HG03280 (cell line): ENCODE measurements at regions not wholly inside any gene's neighbourhood (a gene's known extent, or its start where the extent isn't known, plus 50 kb on each side); places are given as distances from the start of the nearest gene placed in this dataset.
"Not testable (repeated sequence)": the region's sequence is repeated elsewhere in the genome, so short reads cannot be mapped to it uniquely, and the experiment has no call there.

Source experiments
- ATAC-seq: cut with Tn5 transposase; IDR thresholded peaks from one replicate; pipeline ENCODE4 v1.9.1; 2021; ENCODE audit warnings: mild to moderate bottlenecking, moderate library complexity; ENCODE audit not compliant: unreplicated experiment

- no peak for ATAC-seq
These were observed 366.5 kb downstream of the ZNF674 start for GRCh38 chrX:46178763-46179162.

DNA sequence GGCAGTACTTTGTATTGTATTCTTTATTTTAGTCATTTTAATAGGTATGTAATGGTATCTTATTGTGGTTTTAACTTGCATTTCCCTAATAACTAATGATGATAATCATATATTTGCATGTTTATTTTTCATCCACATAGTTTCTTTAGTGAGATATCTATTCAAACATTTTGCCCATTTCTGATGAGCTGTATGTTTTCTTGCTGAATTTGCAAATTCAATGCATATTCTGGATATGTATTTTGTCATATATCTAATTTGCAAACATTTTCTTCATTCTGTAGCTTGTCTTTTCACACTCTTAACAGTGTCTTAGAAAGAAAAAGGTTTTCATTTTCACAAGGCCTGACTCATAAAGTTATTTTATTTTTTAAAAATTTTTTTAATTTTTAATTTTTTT lies 372.1 kb downstream of the ZNF674 start:
- no peak for ATAC-seq

DNA sequence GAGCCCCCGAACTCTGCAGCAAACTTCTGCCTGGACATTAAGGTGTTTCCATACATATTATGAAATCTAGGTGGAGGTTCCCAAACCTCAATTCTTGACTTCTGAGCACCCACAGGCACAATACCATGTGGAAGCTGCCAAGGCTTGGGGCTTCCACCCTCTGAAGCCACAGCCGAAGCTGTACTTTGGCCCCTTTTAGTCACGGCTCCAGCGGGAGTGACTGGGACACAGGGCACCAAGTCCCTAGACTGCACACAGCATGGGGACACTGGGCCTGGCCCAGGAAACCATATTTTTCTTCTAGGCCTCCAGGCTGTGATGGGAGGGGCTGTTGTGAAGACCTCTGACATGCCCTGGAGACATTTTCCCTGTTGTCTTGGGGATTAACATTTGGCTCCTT lies 373.8 kb downstream of the ZNF674 start:
- ATAC-seq, result not testable (repeated sequence)

- ATAC-seq, result no peak
These were observed 375.4 kb downstream of the ZNF674 start for GRCh38 chrX:46169808-46170207.

DNA sequence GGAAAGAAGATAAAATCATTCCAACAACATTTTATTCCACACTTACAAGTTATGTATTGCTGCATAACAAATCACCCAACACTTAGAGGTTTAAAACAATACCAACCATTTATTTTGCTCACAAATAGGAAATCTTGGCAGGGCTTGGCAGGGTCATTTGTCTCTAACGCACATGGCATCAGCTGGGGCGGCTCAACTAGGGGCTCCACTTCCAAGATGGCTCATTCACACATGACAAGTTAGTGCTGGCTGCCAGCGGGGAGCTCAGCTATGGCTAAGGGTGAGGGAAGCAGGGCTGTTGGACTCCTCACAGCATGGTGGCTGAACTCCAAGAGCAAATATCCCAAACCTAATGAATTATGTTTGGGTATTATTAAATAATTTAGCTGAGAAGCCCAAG lies 377.0 kb downstream of the ZNF674 start:
- ATAC-seq, result no peak

GRCh38 chrX:46165866-46166265 lies 379.4 kb downstream of the ZNF674 start:
- ATAC-seq, result no peak

GRCh38 chrX:46165411-46165810 lies 379.8 kb downstream of the ZNF674 start:
- no peak for ATAC-seq

GRCh38 chrX:46152756-46153155 lies 392.5 kb downstream of the ZNF674 start:
- no peak for ATAC-seq

DNA sequence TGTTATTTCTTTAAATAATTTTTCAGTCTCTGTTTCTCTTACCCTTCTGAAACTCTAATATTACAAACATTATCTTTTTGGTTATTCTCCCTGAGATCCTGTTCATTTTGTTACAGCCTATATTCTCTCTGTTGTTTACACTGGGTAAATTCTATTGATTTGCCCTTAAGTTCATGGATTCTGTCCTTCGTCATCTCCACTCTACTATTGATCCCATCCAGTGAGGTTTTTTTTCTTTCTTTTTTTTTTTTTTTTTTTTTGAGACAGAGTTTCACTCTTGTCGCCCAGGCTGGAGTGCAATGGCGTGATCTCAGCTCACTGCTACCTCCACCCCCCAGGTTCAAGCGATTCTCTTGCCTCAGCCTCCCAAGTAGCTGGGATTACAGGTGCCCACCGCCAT lies 393.9 kb downstream of the ZNF674 start:
- ATAC-seq, result not testable (repeated sequence)

- ATAC-seq, result no peak
These were observed 400.7 kb downstream of the ZNF674 start for GRCh38 chrX:46144566-46144965.

GRCh38 chrX:46140272-46140671 lies 404.9 kb downstream of the ZNF674 start:
- ATAC-seq, result no peak

- ATAC-seq, result no peak
These were observed 415.0 kb downstream of the ZNF674 start for GRCh38 chrX:46130247-46130646.

DNA sequence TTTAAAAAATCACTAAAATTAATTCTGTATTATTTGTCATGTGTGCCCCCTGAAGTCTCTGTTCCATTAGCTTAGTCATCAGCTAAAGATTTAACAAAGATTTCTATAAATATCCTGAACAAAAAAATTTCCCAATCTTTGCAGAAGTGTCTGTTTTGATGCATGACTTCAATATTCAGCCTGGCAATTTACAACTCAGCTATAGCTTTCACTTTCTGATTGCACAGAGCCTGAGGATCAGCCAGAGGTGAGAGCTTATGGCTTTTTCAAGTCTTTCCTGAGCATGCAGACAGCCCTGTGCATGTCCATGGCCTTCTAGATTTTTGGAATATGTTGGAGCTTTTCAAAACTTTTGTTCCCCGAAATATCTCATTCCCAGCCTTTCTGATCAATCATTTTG lies 420.1 kb downstream of the ZNF674 start:
- ATAC-seq, result no peak

GRCh38 chrX:46117234-46117633 lies 428.0 kb downstream of the ZNF674 start:
- no peak for ATAC-seq

DNA sequence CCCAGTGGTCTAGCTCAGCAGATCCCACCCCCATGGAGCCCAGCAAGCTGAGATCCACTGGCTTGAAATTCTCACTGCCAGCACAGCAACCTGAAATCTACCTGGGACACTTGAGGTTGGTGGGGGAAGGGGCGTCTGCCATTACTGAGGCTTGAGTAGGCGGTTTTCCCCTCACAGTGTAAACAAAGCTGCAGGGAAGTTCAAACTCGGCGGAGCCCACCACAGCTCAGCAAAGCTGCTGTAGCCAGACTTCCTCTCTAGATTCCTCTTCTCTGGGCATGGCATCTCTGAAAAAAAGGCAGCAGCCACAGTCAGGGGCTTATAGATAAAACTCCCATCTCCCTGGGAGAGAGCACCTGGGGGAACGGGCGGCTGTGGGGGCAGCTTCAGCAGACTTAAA lies 457.9 kb downstream of the ZNF674 start:
- not testable (repeated sequence) for ATAC-seq

DNA sequence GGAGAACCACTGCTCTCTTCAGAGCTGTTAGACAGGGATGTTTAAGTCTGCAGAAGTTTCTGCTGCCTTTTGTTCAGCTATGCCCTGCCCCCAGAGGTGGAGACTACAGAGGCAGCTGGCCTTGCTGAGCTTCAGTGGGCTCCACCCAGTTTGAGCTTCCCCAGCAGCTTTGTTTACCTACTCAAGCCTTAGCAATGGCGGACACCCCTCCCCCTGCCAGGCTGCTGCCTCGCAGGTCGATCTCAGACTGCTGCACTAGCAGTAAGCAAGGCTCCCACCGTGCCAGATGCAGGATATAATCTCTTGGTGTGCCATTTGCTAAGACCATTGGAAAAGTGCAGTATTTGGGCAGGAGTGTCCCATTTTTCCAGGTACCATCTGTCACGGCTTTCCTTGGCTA lies 465.1 kb downstream of the ZNF674 start:
- ATAC-seq, result not testable (repeated sequence)

DNA sequence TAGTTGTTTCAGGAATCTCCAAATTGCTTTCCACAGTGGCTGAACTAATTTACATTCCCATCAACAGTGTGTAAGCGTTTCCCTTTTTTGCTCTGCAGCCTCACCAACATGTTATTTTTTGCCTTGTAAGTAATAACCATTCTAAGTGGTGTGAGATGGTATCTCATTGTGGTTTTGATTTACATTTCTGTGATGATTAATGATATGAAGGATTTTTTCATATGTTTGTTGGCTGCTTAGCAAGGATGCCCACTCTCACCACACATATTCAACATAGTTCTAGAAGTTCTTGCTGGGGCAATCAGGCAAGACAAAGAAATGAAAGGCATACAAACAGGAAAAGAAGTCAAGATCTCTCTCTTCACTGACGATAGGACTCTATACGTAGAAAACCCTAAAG lies 472.4 kb downstream of the ZNF674 start:
- ATAC-seq, result no peak

DNA sequence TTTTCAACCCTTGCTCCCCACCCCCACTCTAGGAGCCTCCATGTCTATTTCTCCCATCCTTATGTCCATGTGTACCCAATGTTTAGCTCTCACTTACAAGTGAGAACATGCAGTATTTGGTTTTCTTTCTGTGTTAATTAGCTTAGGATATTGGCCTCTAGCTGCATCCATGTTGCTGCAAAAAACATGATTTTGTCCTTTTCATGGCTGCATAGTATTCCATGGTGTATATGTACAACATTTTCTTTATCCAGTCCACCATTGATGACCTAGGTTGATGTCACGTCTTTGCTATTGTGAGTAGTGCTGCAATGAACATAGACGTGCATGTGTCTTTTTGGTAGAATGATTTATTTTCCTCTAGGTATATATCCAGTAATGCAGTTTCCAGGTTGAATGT lies 472.8 kb downstream of the ZNF674 start:
- ATAC-seq, result no peak

DNA sequence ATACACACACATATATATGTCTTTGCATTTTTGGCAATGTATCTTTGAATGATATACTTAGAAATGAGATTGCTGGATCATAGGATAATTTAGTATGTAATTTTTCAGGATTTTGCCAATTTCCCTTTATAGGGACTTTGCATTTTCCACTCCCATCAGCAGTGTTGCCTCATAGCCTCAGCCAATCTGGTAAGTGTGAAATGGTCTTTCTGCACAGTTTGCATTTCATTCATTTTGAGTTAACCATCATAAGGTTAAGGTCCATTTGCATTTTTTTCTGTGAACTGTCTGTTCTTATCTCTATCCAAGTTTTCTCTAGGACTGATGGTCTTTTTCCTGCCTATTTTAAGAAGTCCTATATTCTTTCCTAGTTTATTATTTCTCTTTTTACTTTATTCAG lies 474.8 kb downstream of the ZNF674 start:
- ATAC-seq, result no peak

- ATAC-seq, result no peak
These were observed 485.9 kb downstream of the ZNF674 start for GRCh38 chrX:46059316-46059715.

DNA sequence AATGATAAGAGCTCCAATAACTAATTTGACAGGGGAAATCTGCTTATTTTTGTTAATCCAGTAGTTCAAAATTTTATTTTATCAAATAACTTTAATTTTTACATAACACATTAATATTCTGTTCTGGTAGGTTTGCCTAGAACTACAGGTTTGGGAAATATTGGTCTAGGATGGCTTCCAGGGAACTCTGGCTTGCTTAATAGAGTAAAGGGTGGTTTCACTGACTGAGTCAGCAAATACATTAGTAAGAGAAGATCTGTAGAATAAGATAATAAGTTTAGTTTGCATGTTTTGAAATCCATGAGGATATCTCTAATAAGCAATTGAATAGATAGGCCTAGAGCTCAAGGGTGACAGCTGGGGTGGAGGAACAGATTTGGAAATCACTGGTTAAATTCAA lies 500.7 kb downstream of the ZNF674 start:
- ATAC-seq, result no peak

DNA sequence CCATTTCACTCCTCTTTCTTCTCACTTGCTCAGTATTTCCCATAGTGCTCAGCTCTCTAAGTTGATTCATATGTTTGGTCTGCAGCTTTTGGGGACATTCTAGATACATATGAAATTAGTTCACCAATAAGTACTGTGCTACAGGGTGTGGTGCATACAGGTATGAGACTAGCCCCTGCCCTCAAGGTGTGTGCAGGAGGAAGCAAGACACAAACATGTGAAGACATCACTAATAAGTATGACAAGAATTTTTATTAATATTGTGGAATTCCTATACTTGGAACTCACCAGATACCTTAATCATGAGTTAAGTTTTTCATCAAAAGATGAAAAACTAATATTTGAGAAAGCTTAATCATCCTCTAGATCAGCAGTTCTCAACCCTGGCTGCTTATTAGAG lies 505.2 kb downstream of the ZNF674 start:
- no peak for ATAC-seq

DNA sequence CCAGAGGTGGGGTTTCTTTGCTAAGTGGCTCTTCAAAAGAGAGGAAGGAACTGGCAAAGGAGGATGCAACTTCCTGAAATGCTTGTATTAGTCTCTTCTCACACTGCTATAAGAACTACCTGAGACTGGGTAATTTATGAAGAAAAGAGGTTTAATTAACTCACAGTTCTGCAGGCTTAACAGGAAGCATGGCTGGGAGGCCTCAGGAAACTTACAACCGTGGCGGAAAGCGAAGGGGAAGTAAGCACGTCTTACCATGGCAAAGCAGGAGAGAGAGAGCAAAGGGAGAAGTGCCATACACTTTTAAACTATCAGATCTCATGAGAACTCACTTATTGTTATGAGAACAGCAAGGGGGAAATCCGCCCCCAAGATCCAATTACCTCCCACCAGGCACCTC lies 505.7 kb downstream of the ZNF674 start:
- no peak for ATAC-seq

GRCh38 chrX:46036508-46036907 lies 508.7 kb downstream of the ZNF674 start:
- no peak for ATAC-seq
